RPMI8226 (cell line): ENCODE measurements at regions not wholly inside any gene's neighbourhood (a gene's known extent, or its start where the extent isn't known, plus 50 kb on each side); places are given as distances from the start of the nearest gene placed in this dataset.

Source experiments
- DNase-seq: peaks from one replicate; pipeline ENCODE4 v3.0.0-alpha.2; 2015

DNA sequence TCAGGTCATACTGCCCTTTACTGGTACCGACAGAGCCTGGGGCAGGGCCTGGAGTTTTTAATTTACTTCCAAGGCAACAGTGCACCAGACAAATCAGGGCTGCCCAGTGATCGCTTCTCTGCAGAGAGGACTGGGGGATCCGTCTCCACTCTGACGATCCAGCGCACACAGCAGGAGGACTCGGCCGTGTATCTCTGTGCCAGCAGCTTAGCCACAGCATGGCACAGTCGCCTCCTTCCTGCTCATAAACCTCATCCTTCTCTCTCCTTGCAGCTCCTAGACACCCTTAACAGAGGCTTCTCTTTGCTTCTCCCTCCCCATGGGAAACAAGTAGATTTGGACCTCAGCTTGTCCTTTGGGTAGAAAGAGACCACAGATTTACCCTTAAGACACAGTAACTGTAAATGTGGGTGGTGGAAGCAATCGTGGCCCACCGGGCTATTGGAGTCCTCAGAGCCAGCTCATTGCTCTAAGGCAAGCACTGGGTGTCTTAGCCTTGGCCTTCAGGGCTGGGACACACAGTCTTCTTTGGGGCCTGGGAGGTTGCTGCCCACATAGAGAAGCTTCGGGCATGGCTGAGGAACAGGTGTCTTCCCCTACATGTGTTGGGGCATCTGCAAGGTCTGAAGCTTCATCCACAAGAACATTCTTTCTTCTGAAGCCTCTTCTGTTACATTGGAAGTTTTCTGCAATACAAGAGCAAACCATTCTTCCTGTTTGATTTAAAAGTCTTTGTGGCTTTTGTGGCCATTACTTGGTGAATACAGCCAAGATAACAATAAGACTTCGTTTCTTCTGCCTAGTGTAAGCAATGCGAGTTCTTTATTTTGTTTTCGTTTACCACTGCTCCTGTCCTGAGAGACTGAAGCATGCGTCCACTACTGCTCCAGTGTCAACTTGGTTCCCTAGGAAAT, 95.5 kb upstream of the PRSS58 start:
- no peak for DNase-seq

- DNase-seq, result no peak
Measured at GRCh38 chr7:142352543-142352942, 94.7 kb upstream of the PRSS58 start.

DNA sequence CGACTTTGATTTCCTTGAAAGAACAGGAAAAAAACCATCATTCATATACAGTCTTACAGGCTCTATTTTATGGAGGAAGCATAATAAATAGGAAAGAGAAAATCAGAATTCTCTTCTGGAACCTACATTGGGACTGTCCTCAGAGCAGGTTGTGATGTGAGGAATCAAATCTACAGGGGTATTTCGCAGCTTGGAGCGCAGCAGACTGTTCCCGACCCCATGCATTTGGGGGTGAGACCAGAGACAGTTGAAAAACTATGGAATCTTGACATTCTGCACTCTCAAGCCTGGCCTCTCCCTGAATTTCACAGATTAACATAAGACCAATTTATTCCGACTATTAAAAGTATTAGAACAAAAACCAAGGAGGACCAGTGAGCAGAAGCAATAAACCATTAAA, 93.3 kb upstream of the PRSS58 start:
- no peak for DNase-seq

GRCh38 chr7:142349670-142350405, 92.0 kb upstream of the PRSS58 start:
- DNase-seq, result no peak

GRCh38 chr7:142348921-142349405, 91.1 kb upstream of the PRSS58 start:
- no peak for DNase-seq

- DNase-seq, result no peak
Measured at GRCh38 chr7:142348100-142348499, 90.2 kb upstream of the PRSS58 start.

- no peak for DNase-seq
Measured at GRCh38 chr7:142347091-142347490, 89.2 kb upstream of the PRSS58 start.

DNA sequence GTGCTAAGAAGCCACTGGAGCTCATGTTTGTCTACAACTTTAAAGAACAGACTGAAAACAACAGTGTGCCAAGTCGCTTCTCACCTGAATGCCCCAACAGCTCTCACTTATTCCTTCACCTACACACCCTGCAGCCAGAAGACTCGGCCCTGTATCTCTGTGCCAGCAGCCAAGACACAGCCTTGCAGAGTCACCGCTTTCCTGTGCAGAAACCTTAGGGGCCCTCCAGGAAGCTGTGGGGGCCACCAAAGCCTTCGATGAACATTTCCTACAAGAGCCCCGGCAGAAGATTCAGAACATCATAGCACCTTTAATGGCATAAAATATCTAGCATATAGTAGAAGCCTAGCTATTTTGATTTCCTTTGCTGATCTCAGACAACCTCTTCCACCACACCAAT, 88.0 kb upstream of the PRSS58 start:
- no peak for DNase-seq

DNA sequence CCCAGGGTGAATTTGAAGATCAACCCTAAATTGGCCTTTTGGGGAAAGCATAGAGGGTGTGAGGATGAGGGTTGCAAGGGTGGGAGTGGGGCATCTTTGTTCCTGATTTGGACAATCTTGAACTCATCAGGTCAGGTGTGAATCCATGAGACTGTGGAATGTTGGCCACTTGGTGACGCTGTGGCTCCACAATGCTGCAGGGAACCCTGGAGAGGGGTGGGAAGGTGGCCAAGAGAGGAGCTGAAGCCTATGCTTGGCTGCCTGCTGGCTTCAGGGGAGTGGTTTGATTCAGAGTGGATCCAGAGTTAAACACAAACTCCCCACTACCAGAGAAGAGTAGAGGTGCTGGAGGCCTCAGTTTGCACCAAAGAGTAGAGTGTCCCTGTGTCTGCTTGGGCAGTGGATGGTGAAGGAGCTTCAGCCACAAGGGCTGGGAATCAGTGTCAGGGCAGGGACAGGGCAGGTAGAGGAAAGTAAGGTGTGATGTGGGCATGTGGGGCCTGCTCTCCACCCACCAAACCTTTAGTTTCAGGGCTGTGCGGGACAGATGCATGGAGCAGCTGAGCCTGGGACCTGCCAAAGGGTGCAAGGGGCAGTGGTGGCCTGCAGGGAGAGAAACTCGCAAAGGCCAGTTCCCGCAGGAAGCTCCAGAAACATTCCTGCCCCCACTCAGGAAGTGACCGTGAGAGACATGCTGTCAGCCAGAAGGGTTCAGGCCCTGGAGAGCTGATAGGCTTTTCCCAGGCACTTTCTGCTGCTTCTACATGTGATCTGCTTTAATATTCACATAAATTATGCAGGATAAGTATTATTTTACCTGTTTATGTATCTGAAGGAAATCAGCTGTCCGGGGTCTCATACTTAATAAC, 81.0 kb upstream of the PRSS58 start:
- peak; percentile 51 for DNase-seq

GRCh38 chr7:142337054-142338001, 79.5 kb upstream of the PRSS58 start:
- no peak for DNase-seq

DNA sequence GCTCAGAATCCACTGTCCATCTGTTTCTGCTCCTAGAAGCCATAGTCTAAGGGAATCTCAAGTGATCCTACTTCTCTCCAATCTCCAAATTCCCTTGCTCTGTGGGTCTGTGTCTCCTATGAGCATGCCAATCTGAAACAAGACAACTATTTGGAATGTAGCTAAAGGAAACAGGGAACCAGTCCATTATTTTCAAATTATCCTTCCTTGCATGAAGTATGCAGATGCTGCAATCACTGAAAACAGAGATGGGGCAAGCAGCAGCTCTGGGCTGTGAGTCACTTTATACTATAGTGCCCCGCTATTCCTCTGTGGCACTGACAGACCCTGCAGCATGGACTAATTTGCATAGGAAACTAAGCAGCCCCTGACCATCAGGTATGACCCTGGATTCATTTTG, 76.9 kb upstream of the PRSS58 start:
- DNase-seq, result no peak

DNA sequence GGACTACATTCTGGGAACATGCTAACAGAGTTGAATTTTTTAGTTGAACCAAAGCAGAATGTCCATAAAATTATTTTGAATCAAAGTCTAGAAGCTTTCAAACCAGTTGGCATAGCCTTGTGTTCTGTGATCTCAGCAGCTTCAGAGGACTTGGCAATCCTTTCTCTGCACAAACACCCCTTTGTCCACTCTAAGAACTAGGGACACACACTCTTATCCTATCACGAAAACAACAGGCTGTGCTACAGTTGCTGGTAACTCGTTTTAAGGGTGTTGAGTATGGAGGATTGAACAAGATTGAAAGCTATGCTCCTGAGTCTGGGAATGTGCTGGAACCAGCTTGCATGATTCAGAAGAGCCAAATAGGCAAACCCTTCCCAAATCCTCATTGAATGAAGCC, 76.4 kb upstream of the PRSS58 start:
- DNase-seq, result no peak

DNA sequence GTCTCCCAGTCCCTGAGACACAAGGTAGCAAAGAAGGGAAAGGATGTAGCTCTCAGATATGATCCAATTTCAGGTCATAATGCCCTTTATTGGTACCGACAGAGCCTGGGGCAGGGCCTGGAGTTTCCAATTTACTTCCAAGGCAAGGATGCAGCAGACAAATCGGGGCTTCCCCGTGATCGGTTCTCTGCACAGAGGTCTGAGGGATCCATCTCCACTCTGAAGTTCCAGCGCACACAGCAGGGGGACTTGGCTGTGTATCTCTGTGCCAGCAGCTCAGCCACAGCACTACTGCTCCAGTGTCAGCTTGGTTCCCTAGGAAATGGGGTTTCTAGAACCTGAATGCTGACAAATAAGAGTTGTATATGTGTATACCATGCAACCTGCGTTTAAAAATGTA, 74.6 kb upstream of the PRSS58 start:
- no peak for DNase-seq

DNA sequence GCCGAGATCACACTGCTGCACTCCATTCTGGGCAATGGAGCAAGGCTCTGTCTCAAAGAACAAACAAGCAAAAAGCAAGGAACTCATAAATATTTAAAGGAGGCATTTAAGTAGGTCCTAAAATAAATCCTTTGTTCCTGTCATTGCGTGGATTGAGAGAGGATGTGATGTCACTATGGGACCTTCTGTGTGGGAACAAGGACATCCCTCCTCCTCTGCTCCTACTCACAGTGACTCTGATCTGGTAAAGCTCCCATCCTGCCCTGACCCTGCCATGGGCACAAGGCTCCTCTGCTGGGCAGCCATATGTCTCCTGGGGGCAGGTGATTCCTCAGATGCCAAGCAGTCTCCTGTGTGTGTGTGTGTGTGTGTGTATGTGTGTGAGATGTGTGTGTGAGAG, 74.1 kb upstream of the PRSS58 start:
- DNase-seq, result no peak

GRCh38 chr7:142329062-142329790, 71.4 kb upstream of the PRSS58 start:
- no peak for DNase-seq

GRCh38 chr7:142328551-142328950, 70.7 kb upstream of the PRSS58 start:
- no peak for DNase-seq

DNA sequence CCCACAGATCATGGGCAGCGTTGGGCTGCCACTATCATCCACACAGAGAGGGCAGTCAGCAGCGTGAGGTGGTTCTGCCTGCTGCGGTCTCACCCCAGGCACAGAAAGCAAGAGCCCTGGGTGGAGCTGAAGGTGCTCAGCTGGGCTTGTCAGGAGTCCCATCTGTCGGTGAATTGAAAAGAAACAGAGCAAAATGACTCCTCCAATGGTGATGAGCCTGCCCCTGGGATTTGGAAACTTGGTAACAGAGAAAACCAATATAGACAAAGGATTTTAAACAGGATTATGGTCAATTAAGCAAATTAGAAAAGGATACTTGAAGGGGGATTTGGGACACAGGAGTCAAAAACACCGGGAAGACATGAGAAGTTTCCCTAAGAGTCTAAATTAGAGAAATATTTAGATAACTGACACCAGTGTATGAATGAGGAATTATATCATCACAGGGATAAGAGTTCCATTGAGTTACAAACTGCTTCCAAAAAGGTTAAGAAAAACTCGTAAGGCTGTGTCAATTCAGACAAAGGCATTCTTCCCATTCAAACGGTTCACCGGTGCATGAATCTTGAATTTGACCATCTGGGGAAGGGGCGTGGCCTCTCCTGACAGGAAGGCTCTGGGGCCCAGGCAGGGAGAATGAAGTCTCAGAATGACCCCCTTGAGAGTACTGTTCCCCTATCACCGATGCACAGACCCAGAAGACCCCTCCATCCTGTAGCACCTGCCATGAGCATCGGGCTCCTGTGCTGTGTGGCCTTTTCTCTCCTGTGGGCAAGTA, 70.0 kb upstream of the PRSS58 start:
- no peak for DNase-seq

DNA sequence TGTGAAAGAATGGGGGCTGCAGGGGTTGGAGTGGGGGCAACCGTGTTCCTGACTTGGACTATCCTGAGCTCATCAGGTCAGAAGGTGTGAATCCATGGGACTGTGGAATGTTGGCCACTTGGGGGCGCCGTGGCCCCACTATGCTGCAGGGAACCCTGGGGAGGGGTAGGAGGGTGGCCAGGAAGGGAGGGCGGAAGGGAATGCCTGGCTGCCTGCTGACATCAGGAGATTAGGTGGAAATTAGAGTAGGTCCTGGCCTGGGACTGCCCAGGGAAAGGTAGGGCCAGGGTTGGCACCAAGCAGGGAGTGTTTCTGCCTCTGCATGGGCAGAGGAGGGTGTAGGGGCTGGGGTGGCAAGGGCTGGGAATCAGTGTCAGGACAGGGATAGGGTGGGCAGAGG, 65.8 kb upstream of the PRSS58 start:
- peak; percentile 59 for DNase-seq

GRCh38 chr7:142321391-142321790, 63.5 kb upstream of the PRSS58 start:
- DNase-seq, result no peak

GRCh38 chr7:142320883-142321282, 63.0 kb upstream of the PRSS58 start:
- no peak for DNase-seq
